T-helper 2 cell treated with Interferon-gamma antibody and Interleukin-4, amounts not matched to agents 5 μg/mL and 100 μg/mL, for 36 hours (primary cell): ENCODE measurements at regions not wholly inside any gene's neighbourhood (a gene's known extent, or its start where the extent isn't known, plus 50 kb on each side); places are given as distances from the start of the nearest gene placed in this dataset.

Source experiments
- DNase-seq: peaks from one replicate; pipeline ENCODE4 v3.0.0; 2021; ENCODE audit warnings: low spot score
- H3K27ac Mint-ChIP-seq: one replicate; pipeline ENCODE4 v1.8.0; 2021; ENCODE audit warnings: mild to moderate bottlenecking, mixed read lengths
- H3K27me3 Mint-ChIP-seq: one replicate; pipeline ENCODE4 v1.8.0; 2021; ENCODE audit warnings: low read depth, mixed read lengths
- H3K36me3 Mint-ChIP-seq: one replicate; pipeline ENCODE4 v1.8.0; 2021; ENCODE audit warnings: low read depth, mixed read lengths
- H3K4me1 Mint-ChIP-seq: one replicate; pipeline ENCODE4 v1.8.0; 2021; ENCODE audit warnings: low read depth, mixed read lengths
- H3K4me3 Mint-ChIP-seq: one replicate; pipeline ENCODE4 v1.8.0; 2022; ENCODE audit warnings: mild to moderate bottlenecking, moderate library complexity, mixed read lengths
- H3K9me3 Mint-ChIP-seq: one replicate; pipeline ENCODE4 v1.8.0; 2021; ENCODE audit warnings: mixed read lengths

DNA sequence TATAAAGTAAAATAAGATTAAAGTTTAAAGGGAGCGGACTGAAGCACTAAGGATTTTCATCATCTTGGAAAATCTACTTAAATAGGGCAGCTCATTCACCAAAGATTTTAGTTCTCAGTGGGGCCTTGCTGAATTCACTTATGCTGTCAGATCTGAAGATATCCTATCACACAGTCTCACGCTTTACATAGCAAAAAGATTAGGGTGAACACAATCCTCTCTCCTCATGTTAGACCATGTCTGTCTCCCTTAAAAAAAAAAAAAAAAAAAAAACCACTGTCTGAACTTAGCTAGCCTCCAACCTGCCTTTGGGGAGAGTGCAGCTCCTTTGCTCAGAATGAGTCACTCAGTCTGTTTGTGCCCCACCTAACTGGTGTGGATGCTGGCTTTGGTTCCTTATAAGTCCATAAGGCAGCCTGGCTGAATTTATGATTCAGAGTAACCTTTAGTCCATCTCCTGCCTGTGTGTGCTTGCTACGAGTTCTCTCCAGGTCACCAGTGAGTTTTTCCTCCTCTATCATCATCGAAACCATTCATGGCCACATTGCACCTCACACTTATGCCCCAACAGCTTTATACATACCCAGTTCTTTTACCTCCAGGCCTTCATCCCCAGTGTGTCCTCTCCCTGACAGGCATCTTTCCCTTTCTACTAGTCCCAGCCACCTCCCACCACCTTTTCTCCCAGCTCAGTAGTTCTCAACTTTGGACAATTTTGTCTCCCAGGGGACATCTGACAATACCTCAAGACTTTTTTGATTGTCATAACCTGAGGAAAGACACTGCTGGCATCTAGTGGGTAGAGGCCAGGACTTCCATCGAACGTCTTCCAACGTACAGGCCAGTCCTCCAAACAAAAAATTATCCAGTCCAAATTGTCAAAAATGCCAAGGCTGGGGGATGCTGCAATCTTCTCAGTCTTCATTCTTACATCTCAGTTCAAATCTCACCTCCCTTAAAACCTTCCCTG, 220.7 kb upstream of the EMCN start:
- Mint-ChIP-seq H3K4me1 (no peaks in the 10 kb centered on the region), H3K9me3 (no peaks in the 10 kb centered on the region), H3K27ac (no peak overlapping the region), H3K36me3 (no peaks in the 10 kb centered on the region), H3K27me3 (no peaks in the 10 kb centered on the region), H3K4me3 (no peak overlapping the region)
- no peak for DNase-seq

DNA sequence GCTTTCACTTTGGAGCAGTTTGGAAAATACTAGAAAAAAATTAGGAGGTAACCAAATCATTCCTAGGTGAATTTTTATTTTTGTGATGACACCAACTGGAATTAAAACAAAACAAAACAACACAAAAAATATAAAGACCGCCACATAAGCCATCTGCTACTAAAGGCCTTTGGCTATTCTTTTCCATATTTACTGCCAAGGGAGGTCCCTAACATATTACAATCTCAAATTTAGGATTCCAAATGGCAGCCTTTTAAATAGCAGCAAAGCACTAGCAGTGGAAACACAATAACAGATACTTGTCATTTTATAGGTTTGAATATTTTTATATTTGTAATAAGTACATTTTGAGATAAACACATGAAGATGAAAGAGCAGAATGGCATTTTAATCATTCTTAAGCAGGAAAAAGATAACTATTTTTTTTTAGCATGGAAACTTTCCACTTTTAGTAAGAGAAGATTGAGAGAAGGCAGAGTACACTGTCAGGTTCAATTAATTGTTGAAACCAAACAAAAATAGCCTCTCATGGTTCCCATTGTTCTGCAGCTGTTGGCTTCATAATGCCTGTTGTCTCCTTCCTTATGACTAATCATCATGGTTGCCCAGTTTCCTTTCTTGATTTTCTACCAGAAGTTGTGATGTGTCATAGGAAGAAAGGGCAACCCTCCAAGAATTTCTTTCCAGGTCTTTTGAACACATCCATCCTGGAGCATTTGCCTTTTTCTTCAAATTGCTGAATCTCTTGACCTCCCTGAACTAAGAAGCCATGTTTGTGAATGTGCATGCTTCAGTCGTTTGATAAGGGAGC, 219.0 kb upstream of the EMCN start:
- no peak for DNase-seq
- no peaks in the 10 kb centered on the region for H3K9me3 Mint-ChIP-seq
- no peaks in the 10 kb centered on the region for H3K36me3 Mint-ChIP-seq
- H3K27ac Mint-ChIP-seq: no peak overlapping the region
- H3K4me3 Mint-ChIP-seq: no peak overlapping the region
- no peaks in the 10 kb centered on the region for H3K27me3 Mint-ChIP-seq
- no peaks in the 10 kb centered on the region for H3K4me1 Mint-ChIP-seq

DNA sequence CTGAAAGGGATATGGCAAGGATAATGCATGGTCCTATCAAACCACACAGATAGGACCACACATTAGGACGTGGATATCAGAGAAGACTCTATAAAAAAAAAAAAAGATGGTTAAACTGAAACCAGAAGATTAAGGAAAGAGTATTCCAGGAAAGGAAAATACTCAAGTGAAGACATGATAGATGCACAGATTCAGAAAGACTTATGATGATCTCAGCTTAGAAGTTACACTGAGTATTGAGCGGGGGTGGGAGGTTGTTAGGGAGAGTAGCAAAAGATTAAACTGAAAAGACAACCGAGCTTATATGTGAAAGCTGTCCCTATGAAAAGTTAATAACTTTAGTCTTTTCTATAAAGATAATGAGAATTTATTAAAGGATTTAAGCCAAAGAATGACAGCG, 211.0 kb upstream of the EMCN start:
- Mint-ChIP-seq H3K4me3 (no peak overlapping the region), H3K4me1 (no peaks in the 10 kb centered on the region), H3K9me3 (no peaks in the 10 kb centered on the region), H3K27me3 (no peaks in the 10 kb centered on the region), H3K27ac (no peak overlapping the region), H3K36me3 (no peaks in the 10 kb centered on the region)
- no peak for DNase-seq

- Mint-ChIP-seq H3K4me1 (no peaks in the 10 kb centered on the region), H3K4me3 (no peak overlapping the region), H3K27me3 (no peaks in the 10 kb centered on the region), H3K27ac (no peak overlapping the region), H3K9me3 (no peaks in the 10 kb centered on the region), H3K36me3 (no peaks in the 10 kb centered on the region)
- DNase-seq: no peak
Measured at GRCh38 chr4:100722866-100723459, 205.1 kb upstream of the EMCN start.

- Mint-ChIP-seq H3K4me1 (no peaks in the 10 kb centered on the region), H3K27me3 (no peaks in the 10 kb centered on the region), H3K4me3 (no peak overlapping the region), H3K27ac (no peak overlapping the region), H3K36me3 (no peaks in the 10 kb centered on the region), H3K9me3 (no peaks in the 10 kb centered on the region)
- no peak for DNase-seq
Measured at GRCh38 chr4:100722133-100722532, 204.3 kb upstream of the EMCN start.

- H3K27ac Mint-ChIP-seq: no peak overlapping the region
- no peak overlapping the region for H3K4me3 Mint-ChIP-seq
- DNase-seq: no peak
- H3K36me3 Mint-ChIP-seq: no peaks in the 10 kb centered on the region
- H3K4me1 Mint-ChIP-seq: no peaks in the 10 kb centered on the region
- no peaks in the 10 kb centered on the region for H3K27me3 Mint-ChIP-seq
- H3K9me3 Mint-ChIP-seq: no peaks in the 10 kb centered on the region
Measured at GRCh38 chr4:100721490-100721889, 203.7 kb upstream of the EMCN start.

GRCh38 chr4:100721077-100721476, 203.3 kb upstream of the EMCN start:
- Mint-ChIP-seq H3K27me3 (no peaks in the 10 kb centered on the region), H3K36me3 (no peaks in the 10 kb centered on the region), H3K4me3 (no peak overlapping the region), H3K4me1 (no peaks in the 10 kb centered on the region), H3K27ac (no peak overlapping the region), H3K9me3 (no peaks in the 10 kb centered on the region)
- no peak for DNase-seq

GRCh38 chr4:100716416-100716815, 198.6 kb upstream of the EMCN start:
- no peak overlapping the region for H3K27ac Mint-ChIP-seq
- H3K36me3 Mint-ChIP-seq: no peaks in the 10 kb centered on the region
- H3K4me3 Mint-ChIP-seq: no peak overlapping the region
- DNase-seq: no peak
- H3K4me1 Mint-ChIP-seq: no peaks in the 10 kb centered on the region
- H3K27me3 Mint-ChIP-seq: no peaks in the 10 kb centered on the region
- H3K9me3 Mint-ChIP-seq: no peaks in the 10 kb centered on the region

- DNase-seq: no peak
- Mint-ChIP-seq H3K27me3 (no peaks in the 10 kb centered on the region), H3K9me3 (no peaks in the 10 kb centered on the region), H3K4me3 (no peak overlapping the region), H3K27ac (no peak overlapping the region), H3K4me1 (no peaks in the 10 kb centered on the region), H3K36me3 (no peaks in the 10 kb centered on the region)
Measured at GRCh38 chr4:100708776-100709175, 191.0 kb upstream of the EMCN start.

DNA sequence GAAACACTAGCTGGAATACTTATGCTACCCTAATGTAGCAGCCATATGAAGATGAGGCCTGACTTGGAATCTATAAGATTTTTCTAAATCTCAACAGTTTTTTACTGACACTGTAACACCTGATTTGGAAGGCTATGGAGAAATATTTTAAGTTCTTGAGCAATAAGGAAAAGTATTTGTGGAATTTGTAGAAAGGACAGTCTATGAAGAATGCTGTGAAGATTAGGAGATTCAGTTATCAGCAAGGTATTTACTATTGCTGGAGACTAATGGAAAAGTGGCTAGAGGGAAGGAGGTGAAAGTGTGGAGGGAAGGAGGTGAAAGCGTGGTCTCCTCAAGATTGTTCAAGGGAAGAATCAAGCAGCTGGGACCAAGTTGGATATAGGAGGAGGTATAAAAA, 190.0 kb upstream of the EMCN start:
- Mint-ChIP-seq H3K27me3 (no peaks in the 10 kb centered on the region), H3K9me3 (no peaks in the 10 kb centered on the region), H3K27ac (no peak overlapping the region), H3K36me3 (no peaks in the 10 kb centered on the region), H3K4me3 (no peak overlapping the region), H3K4me1 (no peaks in the 10 kb centered on the region)
- DNase-seq: no peak

DNA sequence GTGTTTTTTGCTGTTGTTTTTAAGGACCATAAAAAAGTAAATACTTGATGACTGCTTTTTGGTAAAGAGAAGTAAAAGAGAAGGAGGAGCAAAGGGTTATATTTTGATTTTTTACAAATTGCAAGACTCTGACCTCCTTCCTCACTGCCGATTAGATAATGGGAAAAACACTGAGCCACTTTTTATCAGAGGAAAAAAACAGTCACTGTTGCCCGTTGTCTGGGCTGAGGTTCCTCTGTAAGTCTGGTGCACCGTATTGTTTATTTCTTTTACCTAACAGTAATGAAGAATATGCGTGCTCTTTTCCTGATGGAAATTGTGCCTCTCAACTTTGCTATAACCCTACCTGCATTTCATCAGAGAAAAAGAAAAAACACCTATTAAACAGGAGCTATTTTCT, 178.7 kb upstream of the EMCN start:
- H3K27me3 Mint-ChIP-seq: no peaks in the 10 kb centered on the region
- no peaks in the 10 kb centered on the region for H3K4me1 Mint-ChIP-seq
- H3K9me3 Mint-ChIP-seq: no peaks in the 10 kb centered on the region
- DNase-seq: no peak
- no peaks in the 10 kb centered on the region for H3K36me3 Mint-ChIP-seq
- H3K27ac Mint-ChIP-seq: no peak overlapping the region
- no peak overlapping the region for H3K4me3 Mint-ChIP-seq

GRCh38 chr4:100695871-100696270, 178.0 kb upstream of the EMCN start:
- DNase-seq: no peak
- H3K4me3 Mint-ChIP-seq: no peak overlapping the region
- H3K9me3 Mint-ChIP-seq: no peaks in the 10 kb centered on the region

GRCh38 chr4:100695039-100695654, 177.3 kb upstream of the EMCN start:
- no peak overlapping the region for H3K4me3 Mint-ChIP-seq

More at GRCh38 chr4:100695871-100696270, 178.0 kb upstream of the EMCN start:
- no peak overlapping the region for H3K27ac Mint-ChIP-seq
- no peaks in the 10 kb centered on the region for H3K36me3 Mint-ChIP-seq
- H3K4me1 Mint-ChIP-seq: no peaks in the 10 kb centered on the region
- H3K27me3 Mint-ChIP-seq: no peaks in the 10 kb centered on the region

GRCh38 chr4:100694467-100694866, 176.6 kb upstream of the EMCN start:
- Mint-ChIP-seq H3K4me3 (no peak overlapping the region), H3K27me3 (no peaks in the 10 kb centered on the region), H3K27ac (no peak overlapping the region), H3K9me3 (no peaks in the 10 kb centered on the region), H3K4me1 (no peaks in the 10 kb centered on the region), H3K36me3 (no peaks in the 10 kb centered on the region)
- no peak for DNase-seq

More at GRCh38 chr4:100695039-100695654, 177.3 kb upstream of the EMCN start:
- H3K27me3 Mint-ChIP-seq: no peaks in the 10 kb centered on the region
- no peaks in the 10 kb centered on the region for H3K4me1 Mint-ChIP-seq
- H3K9me3 Mint-ChIP-seq: no peaks in the 10 kb centered on the region
- no peaks in the 10 kb centered on the region for H3K36me3 Mint-ChIP-seq
- no peak overlapping the region for H3K27ac Mint-ChIP-seq
- no peak for DNase-seq
